Activated gamma-delta T cell treated with Interleukin-2 at 50 U/mL for 16 hours (primary cell): ENCODE measurements at regions not wholly inside any gene's neighbourhood (a gene's known extent, or its start where the extent isn't known, plus 50 kb on each side); places are given as distances from the start of the nearest gene placed in this dataset.

Source experiments
- DNase-seq: peaks from one replicate; pipeline ENCODE4 v3.0.0-alpha.2; 2020

DNA sequence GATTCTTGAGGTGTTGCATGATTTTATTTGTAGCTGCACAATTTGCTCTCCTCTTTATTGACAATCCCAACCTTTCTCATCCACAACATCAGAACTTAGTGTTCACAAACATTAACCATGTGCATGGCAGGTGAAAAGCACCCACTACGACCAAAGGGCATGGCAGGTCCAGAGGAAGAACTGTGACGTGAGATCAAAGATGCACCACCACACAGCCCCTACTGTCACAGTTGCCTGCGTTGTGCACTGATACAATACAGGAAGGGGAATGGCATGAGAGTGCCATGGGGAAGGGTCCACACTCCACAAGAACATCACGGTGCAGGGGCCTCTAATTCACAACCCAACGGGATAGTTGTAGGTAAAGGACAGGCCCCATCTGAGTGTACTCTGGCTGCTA, 217.1 kb upstream of the PFKP start:
- DNase-seq, result no peak

GRCh38 chr10:2844925-2845324, 222.4 kb upstream of the PFKP start:
- DNase-seq, result no peak

- no peak for DNase-seq
Observed at GRCh38 chr10:2839081-2839725, 228.1 kb upstream of the PFKP start.

DNA sequence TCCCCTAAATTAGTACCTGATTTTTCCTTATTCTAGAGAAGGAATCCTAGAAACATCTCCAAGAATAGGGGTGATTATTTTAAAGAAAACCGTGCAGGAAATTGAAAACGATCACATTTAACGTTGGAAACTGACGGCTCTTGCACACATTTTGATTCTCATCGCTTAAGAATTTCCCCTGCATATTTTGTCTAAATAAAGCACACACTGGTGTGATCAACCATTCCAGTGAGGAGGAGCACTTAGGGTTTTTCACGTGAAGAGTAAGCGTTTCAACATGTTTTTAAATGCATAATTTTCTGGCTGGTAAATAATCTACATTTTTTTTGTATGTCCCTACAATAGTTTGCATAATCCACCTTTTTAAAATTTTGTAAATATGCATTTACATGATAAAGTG, 229.7 kb upstream of the PFKP start:
- DNase-seq, result no peak

DNA sequence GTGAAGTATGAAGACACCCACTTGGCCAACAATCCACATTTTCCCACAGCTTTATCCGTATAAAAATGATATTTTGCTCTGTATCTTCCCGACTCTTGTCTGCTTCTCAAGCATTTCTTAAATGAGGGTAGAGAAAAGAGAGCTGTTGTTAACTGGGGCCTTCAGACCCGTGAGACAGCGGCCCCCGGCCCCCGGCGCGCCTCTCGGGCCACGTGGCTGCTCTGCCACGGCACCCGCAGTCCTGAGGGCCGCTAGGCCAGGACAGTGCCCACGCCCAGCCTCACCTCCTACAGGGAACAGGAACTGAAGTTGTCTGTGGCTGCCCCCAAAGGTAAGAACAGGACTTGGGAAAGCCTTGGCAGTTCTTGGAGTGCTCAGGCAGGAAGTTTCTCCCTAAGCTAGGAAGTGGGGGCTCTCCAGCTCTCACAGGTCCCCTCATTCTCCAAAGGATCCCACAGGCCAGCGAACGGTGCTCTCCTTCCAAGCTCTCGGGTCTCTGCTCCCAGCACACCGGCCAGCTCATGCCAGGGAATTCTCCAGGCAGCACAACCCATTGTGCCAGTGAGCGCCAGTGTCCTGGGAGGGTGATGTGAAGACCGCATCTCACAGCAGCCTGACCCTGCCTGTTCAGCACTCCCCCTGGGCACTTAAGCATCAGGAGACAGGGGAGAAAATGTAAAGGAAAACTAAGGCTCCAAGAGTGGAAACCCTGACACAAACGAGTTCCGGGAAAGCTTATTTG, 230.3 kb upstream of the PFKP start:
- no peak for DNase-seq

GRCh38 chr10:2834214-2834613, 233.1 kb upstream of the PFKP start:
- no peak for DNase-seq

DNA sequence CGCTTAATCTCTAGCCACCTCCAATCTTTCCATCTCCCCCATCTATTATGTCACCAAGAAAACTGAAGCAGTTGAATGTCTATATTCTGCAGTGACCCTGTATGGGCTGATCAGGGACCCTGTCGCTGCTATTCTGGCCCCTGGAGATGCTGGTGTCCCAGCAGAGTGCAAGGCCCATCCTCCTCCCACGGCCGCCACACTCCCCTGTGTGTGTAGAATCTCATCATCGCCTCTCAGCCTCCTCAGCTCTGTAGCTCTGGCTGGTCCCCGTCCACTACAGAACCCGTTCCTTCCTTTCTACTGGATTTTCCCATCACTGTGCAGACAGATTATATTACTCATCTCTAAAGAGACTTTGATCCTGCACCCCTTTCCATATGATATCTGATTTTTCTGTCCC, 235.8 kb upstream of the PFKP start:
- no peak for DNase-seq

DNA sequence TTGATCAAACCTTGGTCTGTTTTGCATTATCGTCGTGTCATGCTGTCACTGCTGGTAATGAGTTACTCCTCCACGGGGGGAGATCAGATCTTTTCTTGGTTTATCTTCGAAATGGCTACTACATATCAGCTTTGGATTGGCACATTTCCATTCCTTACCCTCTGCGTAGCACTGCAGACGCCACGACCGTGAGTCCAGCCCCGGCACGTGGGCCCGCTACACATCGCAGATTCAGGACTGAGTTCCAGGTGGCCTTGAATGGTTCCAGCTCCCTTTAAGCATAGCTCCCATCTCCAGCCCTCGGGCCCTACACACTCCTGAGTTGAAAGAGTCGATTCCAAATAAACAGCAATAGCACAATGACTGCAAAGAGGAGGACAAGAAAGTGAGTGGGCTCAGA, 238.6 kb upstream of the PFKP start:
- DNase-seq, result no peak

- DNase-seq, result no peak
Observed at GRCh38 chr10:2826675-2827074, 240.7 kb upstream of the PFKP start.

GRCh38 chr10:2825841-2826240, 241.5 kb upstream of the PFKP start:
- no peak for DNase-seq

DNA sequence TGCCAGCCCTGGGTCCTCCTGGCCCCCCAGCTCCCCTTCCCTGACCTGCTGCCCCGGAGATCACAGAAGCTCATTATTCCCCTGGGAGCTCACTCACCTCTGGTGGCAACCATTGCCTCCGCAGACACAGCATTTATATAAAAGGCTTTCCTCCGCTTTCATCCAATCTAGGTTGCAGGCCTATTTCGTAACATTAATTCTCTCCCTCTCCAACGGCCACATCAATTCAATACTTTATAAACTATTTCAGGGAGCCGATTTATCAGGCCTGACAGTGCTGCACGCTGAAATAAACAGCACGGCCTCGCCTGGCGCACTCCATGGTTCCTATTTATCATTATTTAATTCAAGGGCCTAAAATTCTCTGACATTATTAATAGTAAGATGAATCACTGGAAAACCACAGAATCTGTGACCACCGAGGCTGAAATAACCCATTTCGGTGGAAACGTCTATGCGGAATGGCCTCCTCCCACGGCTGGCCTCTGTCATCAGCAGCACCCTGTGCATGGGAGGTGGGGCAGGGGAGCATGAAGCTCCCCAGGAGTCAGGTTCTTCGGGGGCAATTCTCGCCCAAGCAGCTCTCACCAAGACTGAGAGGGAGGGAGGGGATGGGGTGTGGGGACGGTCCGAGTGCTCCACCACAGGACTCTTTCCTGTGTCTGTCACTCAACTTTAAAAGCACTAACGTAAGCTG, 249.3 kb upstream of the PFKP start:
- no peak for DNase-seq

DNA sequence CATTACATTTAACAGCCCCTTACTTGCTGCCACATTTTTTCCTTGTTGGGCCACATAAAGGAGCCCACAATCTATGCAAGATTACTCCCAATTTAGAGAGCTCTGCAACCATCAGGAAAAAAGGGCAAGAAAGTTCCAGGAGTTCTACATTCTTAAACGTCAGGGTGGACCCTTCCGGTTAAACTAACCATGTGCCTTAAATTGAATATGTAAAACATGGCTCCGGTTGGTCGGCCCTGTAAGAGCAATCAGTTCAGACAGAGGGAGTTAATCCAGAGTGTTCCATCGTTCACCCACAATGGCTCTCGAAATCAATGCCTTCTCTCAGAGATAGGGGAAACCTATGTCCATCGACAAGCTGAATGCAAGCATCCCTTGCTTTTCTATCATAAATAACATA, 253.7 kb upstream of the PFKP start:
- no peak for DNase-seq

GRCh38 chr10:2813286-2813685, 254.1 kb upstream of the PFKP start:
- no peak for DNase-seq

- DNase-seq, result no peak
Observed at GRCh38 chr10:2812631-2813030, 254.7 kb upstream of the PFKP start.

DNA sequence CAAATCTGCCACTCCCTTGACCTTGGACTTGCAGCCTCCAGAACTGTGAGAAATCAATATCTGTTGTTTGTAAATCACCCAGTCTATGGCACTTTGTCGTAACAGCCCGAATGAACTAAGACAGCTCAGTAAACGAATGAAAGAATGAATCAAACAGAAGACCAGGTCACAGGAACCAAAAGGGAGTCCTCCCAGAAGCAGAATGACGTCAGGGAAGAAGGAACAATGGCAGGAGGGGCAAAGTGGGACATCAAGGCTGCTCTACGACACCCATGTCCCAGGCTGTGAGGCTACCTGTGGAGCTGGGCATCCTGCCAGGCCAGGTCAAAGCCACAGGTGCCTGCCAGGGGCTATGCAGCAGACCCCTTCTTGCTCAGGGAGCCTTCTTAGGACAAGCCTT, 267.2 kb upstream of the PFKP start:
- no peak for DNase-seq

DNA sequence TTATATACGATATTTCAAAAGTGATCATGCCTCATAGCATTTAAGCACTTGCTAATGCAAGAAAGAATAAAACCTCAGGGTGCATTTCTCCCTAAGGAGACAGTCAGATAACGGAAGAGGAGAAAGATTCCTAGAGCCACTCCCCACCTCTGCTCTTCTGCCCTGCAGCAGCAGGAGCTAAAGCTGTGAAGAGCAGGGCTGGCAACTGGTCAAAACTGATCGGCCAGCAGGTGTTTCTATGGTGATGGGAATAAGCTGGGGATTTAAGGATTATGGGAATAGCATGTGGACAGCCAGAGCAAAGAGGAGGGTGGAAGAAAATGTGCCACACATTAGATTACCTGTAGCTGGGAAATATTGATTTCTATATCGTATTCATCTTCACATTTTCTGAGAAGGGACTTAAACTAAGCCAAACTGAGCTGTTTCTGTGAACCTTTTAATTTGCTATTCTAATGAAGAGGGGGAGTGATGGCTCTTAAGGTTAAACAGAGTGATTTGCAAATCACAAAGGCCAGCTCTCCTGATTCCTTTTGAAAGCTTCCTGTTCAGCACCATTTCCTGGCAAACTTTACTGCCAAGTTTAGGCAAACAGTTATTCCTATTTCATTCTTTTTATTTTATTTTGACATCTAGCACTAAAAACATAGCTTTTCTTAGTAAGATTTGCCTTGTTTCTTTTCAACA, 268.9 kb upstream of the PFKP start:
- DNase-seq, result no peak

DNA sequence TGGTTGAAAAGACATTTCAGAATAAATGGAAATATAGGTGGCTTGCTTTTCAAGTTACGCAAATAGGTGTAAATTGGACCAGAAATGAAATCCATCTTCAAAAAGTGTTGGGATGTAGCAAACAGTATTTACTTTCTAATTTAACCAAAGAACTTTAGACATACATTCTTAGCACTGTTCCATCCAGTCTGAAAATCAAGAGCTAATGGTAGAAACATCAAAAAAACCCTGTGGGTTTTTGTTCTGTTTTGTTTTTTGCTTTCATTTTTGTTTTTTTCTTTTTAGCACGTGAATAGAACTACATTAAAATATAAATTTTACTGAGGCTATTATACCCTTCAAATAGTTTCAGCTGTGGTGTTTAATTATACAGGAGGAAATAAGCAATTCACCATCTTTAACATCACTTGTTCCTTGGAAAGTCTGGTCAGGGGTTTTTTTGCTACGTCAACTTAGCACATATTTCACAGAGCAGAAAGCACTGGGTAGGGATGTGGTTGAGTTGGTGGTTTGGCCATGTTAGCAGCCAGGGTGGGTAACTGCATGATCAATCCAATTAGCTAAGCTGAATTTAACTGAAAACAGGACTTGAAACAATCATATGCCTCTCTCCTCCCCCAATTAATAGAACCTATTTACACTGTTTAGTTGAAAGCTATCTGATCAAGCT, 275.4 kb upstream of the PFKP start:
- DNase-seq, result no peak

DNA sequence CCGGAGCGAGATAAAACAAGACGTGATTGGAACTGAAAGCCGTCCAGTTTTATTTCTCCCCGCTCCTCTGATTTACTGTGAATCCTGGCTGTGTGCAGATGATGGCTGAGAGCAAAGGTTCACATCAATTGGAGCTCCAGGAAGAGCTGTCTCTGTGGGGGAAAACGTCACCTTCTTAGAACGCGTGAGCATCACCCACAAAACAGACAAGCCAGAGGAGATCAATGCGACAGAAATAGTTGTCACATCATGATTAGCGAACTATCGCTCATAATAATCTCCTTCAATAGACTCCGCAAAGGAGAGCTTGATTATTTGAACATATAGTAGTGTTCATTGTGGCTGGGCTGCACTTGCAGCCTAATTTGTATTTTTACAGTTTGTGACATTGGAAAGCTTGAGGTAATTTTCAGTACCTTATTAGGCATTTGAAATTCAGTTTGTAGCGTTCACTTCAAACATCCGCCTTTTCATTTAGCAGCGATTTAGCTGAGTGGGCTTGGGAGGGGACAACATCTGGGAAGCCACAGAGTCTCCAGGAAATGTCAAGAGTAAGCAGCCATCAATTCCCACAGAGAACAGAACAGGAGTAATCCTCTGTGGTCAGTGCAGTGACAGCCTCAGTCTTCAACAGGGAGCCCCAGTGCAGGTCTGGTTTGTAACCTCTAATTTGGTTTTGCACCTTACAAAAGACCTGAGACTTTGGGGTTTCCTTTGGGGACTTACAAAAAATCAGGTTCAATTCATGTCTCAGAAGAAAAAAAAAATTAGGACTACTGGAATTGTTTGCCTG, 276.8 kb upstream of the PFKP start:
- no peak for DNase-seq

GRCh38 chr10:2786251-2786650, 281.1 kb upstream of the PFKP start:
- no peak for DNase-seq

- DNase-seq, result no peak
Observed at GRCh38 chr10:2784766-2785165, 282.6 kb upstream of the PFKP start.

DNA sequence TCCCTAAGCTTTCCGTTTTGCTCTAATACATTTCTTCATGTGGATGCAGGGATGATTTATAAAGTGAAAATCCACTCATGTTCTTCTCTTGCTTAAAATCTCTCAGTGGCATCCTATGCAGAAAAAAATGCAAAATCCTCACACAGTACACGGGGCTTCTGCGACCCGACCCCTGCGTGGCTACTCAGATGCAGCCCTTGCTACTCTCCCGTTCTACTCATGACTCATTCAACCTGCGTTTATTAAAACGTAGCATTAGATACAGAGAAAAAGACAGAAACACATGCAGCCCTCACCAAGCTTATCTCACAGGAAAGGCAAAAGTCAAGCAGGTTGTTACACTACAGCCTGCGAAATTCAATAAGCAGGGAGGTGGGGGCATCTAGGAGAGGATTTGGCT, 284.4 kb upstream of the PFKP start:
- no peak for DNase-seq

- DNase-seq, result no peak
Observed at GRCh38 chr10:2782265-2782664, 285.1 kb upstream of the PFKP start.
